ENCODE measurements at regions not wholly inside any gene's neighbourhood (a gene's known extent, or its start where the extent isn't known, plus 50 kb on each side); places are given as distances from the start of the nearest gene placed in this dataset.

- DNase-seq, result no peak
These were observed 70.2 kb upstream of the TEX51 start for GRCh38 chr2:126828491-126828890.

DNA sequence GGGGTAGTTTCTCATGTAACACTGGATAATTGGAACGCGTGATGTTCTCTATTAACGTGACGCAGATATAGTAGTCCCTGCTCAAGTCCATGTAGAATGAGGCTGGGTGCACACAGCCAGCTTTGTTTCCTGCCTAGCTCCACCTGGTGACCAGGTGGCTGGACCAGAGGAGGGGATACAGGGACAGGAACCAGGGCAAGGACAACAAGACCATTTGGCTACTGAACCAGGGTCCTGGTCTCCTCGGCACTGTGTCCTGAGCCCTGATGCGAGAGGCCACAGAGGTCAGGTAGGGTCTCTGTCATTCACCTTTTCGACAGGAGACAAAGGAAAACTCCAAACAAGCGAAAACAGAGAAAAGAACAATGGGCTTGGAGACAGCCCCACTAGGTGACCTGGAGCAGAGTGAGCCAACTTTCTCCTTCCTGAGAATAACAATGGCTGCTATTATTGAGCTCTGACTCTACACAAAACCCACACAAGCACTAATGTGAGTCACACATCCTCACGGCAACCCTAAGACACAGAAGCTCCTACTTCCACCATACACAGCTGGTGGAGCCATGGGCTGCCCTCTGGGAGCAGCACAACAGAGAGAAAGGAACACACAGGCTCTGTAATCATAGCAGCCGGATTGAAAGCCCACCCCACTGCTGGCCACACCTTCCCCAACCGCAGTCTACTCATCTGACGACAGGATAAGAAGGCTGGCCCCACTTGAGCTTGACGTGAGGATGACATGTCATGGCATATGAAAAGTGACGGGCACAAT lies 67.3 kb upstream of the TEX51 start:
- DNase-seq, result no peak

DNA sequence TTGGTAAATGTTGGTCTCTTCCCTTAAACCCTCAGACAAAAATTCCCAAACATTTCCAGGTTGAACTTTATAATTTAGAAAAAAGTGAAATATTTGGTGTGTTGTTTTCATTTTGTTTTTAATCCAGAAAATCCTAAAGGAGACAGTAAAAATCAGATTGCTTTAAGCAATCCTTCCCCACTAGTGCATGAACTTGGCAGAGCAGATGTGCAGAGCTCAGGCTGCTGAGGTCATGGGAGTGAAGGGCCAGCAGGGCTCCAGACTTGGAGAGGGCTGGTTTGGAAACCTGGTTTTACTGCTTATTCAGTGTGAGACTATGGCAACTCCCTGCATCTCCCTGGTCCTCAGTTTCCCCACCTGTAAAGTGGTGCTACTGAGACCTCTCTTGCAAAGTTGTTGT lies 66.7 kb upstream of the TEX51 start:
- DNase-seq, result no peak

GRCh38 chr2:126832757-126833156 lies 65.9 kb upstream of the TEX51 start:
- DNase-seq, result no peak

DNA sequence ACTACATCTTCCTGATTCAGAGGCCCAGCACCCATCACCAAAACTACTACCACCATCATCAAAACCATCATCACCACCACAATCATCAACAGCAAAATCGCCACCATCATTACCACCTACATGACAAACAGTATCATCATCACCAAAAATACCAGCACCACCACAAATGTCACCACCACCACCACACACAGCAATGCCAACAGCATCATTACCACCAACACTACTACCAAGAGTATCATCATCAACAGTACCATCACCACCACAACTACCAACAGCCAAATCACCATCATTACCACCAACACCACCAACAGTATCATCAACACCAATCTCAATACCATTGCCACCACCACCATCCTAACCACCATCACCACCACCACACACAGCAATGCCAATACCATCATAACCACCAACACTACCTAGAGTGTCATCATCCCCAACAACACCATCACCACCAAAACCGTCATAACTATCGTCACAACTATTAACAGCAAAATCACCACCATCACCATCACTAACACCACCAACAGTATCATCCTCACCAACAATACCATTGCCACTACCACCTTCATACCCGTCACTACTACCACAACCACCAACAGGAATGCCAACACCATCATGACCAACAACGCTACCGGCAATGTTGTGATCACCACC lies 64.6 kb upstream of the TEX51 start:
- DNase-seq, result no peak

DNA sequence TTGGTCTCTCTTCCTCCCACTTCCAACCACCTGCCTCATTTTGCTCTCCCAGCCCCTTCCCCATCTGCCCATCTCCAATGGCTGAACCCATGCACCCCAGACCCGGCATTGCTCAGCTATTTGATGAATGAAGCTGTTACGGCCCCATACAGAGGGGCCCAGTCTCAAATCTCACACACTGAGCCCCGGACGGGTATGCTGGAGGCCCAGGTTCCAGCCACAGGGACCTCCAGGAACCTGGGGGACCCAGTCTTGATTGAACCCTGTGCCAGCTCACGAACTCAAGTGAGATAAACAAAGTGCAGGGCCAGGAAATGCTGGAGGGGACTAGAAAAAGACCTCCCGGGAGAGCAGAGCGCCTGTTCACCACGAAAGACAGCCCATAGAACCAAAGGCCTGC lies 63.4 kb upstream of the TEX51 start:
- DNase-seq, result no peak

- no peak for DNase-seq
These were observed 62.9 kb upstream of the TEX51 start for GRCh38 chr2:126835831-126836230.

- DNase-seq, result no peak
These were observed 61.7 kb upstream of the TEX51 start for GRCh38 chr2:126836761-126837679.

DNA sequence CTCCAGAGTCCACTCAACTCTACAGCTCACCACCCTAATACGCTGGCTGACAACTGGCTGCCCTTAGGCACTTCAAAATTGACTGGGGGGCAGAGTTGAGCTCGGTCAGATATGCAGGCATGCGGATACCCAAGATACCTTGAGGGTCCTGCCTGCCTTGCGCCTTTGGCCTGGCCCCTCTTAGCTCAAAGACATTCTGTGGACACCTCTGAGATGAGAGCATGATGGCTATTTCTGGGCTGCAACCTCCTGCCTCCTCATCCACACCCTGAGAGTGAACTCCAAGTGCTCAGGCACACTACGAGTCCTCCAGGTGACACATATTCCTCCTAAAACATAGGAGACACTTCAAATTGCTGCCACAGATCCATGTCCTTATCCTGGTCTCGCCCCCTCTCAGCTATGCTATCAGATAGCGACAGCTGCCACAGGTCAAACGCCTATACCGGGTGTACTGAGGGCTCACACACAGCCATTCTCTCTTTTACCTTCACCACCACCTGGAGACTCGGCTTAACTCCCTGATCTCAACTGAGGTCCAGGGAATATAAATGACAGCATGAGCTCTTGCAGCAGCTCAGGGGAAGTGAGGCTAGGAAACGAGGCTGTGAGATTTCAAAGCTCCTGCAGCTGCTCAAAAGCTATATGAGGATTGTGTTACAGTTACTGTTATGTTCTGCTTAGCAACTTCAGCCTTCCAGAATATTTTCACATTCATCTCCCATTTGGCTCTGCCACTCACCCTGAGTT lies 60.5 kb upstream of the TEX51 start:
- DNase-seq, result no peak

GRCh38 chr2:126838716-126838985 lies 60.0 kb upstream of the TEX51 start:
- no peak for DNase-seq

DNA sequence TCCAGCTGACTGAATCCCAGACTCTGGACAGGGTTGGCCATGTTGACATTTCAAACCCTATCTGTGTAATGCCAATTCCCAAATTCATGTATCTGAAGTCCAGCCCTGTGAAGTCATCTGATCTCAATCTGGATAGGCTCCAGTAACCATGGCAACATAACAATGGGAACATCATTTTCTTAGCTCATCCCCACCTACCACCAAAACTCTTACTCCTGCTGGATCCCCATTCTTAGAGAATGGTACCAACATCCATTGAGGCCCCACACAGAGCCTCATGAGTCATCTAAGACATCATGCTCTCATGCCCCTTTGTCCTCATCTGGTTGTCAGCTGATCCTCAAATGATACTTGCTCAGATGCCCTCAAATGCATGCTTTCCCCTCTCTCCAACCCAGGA lies 58.9 kb upstream of the TEX51 start:
- no peak for DNase-seq

DNA sequence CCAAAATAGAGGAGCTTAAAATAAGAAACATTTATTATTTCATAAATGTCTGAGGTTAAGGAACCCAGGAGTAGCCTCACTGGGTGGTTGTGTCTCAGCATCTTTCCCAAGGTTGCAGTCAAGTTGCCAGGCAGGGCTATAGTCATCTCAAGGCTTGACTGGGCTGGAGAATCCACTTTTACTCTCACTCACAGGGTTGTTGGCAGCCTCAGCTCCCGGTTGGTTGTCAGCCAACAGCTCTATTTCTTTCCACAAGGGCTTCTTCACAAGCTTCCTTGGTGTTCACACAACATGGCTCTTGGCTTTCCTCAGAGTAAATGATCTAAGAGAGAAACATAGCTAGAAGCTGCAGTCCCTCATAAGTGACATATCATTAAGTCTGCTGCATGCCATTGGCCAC lies 55.6 kb upstream of the TEX51 start:
- no peak for DNase-seq

DNA sequence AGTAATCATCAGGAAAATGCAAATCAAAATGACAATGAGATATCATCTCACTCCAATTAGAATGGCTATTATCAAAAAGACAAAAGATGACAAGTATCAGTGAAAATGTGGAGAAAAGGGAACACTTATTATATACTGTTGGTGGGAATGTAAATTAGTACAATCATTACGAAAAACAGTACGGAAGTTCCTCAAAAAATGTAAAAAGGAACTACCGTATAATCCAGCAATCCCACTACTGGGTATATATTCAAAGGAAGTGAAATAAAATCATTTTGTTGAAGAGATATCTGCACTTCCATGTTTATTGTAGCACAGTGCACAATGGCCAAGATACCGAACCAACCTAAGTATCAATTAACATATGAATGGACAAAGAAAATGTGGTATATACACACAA lies 52.4 kb upstream of the TEX51 start:
- no peak for DNase-seq
